RKO (cell line): ENCODE measurements at regions not wholly inside any gene's neighbourhood (a gene's known extent, or its start where the extent isn't known, plus 50 kb on each side); places are given as distances from the start of the nearest gene placed in this dataset.

Experiments
- DNase-seq: peaks from one replicate; pipeline ENCODE4 v3.0.0-alpha.2; 2016; ENCODE audit warnings: low spot score

DNA sequence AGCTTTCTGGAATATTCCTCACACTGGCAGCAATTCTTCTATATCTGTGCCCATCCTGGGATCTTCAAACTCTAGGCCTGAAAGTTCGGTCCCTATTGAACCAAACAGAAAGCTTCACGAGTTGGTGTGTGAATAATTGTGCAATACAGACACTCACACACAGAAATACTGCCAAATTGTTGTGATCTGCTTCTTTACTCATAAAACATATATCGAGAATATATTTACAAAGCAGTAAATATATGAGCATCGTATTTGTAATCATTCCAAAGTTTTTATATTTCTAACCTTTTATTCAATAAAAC lies 56.6 kb upstream of the BEX4 start:
- DNase-seq: no peak

DNA sequence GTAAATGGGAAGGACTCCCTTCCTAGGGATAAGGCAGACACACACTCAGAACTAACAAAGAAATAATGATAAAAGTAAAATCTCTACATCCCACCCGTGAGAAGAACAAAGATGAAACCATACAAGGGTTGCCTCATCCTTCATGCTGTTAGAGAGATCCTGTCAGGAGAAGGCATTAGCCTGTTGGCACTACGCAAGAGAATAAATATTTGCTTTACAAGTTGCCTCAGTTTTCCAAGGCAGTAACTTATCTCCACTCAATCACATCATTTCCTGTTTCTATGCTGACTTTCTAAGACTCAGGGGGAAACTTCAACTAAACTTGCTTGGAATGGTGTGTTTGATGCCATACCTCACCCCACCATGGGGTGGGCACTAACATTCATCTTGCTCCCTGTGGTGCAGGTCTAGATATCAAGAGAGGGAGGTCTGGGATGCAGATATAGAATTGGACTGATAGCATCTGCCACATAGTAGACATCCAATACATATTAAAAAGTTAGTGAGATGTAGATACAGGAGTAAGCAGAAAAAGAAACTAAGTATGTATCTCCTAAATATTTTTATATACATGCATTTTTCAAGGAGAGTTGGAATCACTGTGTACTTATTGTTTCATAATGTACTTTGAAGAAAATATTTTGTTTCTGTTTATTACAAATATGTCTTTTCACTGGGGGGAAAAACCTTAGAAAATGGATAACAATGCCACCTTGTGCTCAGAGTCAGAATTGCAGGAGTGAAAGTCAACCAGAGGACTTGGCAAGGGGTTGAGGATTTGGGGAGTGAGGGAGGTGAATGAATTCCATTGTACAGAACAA lies 57.2 kb upstream of the BEX4 start:
- peak; percentile 38 for DNase-seq

DNA sequence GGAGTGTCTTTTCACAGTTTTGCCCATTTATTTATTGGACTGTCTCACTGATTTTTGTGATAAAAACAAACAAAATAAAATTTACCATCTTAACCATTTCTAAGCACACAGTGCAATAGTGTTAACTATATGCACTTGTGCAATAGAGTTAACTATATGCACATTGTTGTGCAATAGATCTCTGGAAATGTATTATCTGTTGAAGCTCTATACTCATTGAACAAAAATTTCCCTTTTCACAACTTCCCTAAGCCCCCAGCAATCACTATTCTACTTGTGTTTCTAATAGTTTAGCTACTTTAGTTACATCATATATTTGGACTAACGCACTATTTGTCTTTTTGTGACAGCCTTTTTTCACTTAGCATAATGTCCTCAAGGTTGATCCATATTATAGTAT lies 59.7 kb upstream of the BEX4 start:
- DNase-seq: no peak

DNA sequence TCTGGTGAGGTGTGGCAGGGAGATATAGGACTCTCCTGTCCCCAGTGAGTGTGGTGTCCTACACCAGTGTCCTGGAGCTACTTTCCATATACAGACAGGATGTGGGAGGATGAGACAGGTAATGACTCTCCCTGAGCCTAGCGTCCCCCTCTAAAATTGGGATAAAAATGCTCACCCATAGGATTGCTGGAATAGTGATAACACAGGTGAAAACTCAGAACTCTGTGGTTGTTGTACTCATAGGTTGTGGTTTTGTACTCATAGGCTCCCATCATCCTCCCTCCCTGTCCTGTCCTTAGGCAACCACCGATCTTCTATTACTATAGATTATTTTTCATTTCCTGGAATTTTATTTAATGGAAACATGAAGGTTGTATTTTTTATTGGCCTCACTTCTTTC lies 60.7 kb upstream of the NXF3 start:
- no peak for DNase-seq

DNA sequence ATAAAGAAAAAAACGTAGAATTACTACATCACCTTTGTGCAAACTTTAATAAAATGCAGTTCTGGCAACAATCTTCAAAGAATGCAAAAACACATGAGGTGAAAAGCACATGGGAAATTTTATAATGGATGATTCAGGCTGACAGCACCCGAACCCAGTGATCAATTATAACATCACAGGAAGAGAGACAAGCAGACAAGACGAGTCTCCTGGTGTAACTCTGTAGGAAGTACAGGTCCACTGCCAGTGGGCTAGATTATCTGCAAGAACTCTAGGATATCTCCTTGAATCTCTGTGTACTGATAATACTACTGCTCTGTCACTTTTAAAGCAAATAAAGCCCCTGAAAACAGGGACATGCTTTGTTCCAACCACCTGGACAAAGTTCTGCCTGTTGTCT lies 58.9 kb upstream of the NXF3 start:
- peak; percentile 66 for DNase-seq

DNA sequence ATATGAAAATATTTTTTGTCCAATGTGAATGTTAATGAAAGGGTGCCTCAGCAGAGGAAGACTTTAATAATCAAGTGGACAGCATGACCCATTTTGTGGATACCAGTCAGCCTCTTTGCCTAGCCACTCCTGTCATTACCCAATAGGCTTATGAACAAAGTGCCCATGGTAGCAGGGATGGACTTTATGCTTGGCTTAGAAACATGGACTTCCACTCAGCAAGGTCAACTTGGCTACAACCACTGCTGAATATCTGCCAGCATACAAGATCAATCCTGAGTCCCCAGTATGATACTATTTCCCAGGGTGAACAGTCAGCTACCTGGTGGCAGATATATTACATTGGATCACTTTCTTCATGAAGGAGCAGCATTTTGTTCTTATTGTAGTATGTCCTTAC lies 56.7 kb upstream of the NXF3 start:
- no peak for DNase-seq

DNA sequence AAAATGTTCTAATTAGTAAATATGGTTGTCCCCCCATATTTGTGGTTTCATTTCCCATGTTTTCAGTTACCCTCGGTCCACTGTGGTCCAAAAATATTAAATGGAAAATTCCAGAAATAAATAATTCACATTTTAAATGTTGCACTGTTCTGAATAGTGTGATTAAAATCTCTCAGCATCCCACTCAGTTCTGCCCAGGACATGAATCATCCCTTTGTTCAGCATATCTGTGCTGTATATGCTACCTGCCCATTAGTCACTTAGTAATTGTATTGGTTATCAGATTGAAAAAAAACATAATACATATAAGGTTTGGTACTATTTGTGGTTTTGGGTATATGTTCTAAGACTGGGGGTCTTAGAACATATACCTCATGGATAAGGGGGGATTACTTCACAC lies 55.1 kb upstream of the NXF3 start:
- DNase-seq: no peak
